Trophoblast cell (in vitro differentiated cells and primary cell): ENCODE measurements at regions not wholly inside any gene's neighbourhood (a gene's known extent, or its start where the extent isn't known, plus 50 kb on each side); places are given as distances from the start of the nearest gene placed in this dataset.

Source experiments
- DNase-seq, 2 donors: peaks; one replicate each; pipeline ENCODE4 v3.0.0-alpha.2; 2016
- H2AFZ ChIP-seq: 2 replicates; pipeline ENCODE4 v1.6.1; 2013; ENCODE audit warnings: low read length, moderate library complexity, mild to moderate bottlenecking; ENCODE audit not compliant: insufficient read depth, poor library complexity
- H2AK5ac ChIP-seq: 2 replicates; pipeline ENCODE4 v1.6.1; 2013; ENCODE audit warnings: mild to moderate bottlenecking, low read length
- H2BK120ac ChIP-seq: 2 replicates; pipeline ENCODE4 v1.6.1; 2013; ENCODE audit warnings: low read length, mild to moderate bottlenecking, moderate library complexity; ENCODE audit not compliant: insufficient read depth, poor library complexity
- H2BK12ac ChIP-seq: 2 replicates; pipeline ENCODE4 v1.6.1; 2013; ENCODE audit warnings: mild to moderate bottlenecking, low read length, moderate library complexity
- H2BK5ac ChIP-seq: 2 replicates; pipeline ENCODE4 v1.6.1; 2013; ENCODE audit warnings: low read length, low read depth, moderate library complexity, mild to moderate bottlenecking; ENCODE audit not compliant: poor library complexity
- H3K14ac ChIP-seq: 2 replicates; pipeline ENCODE4 v1.6.1; 2013; ENCODE audit warnings: mild to moderate bottlenecking, low read length
- H3K18ac ChIP-seq: 2 replicates; pipeline ENCODE4 v1.6.1; 2013; ENCODE audit warnings: mild to moderate bottlenecking, low read length
- H3K23ac ChIP-seq: 2 replicates; pipeline ENCODE4 v1.6.1; 2013; ENCODE audit warnings: low read length
- H3K27ac ChIP-seq: 2 replicates; pipeline ENCODE4 v1.5.1; 2013; ENCODE audit warnings: low read depth, mild to moderate bottlenecking, inconsistent platforms, low read length, moderate library complexity
- H3K27me3 ChIP-seq: 2 replicates; pipeline ENCODE4 v1.6.1; 2013; ENCODE audit warnings: inconsistent platforms, mild to moderate bottlenecking, low read length, moderate library complexity; ENCODE audit not compliant: insufficient read depth
- H3K36me3 ChIP-seq, 2 experiments: 1 replicate in 1 of 2; 2 replicates in 1 of 2; pipeline ENCODE4 v1.6.1; 2013; ENCODE audit warnings: low read length in 2 of 2, mild to moderate bottlenecking in 2 of 2, moderate library complexity in 1 of 2; ENCODE audit not compliant: insufficient read depth in 2 of 2, control insufficient read depth in 1 of 2
- H3K4ac ChIP-seq: 2 replicates; pipeline ENCODE4 v1.6.1; 2013; ENCODE audit warnings: low read depth, mild to moderate bottlenecking, low read length, moderate library complexity
- H3K4me1 ChIP-seq, 2 experiments: 1 replicate in 1 of 2; 2 replicates in 1 of 2; pipeline ENCODE4 v1.6.1; 2013; ENCODE audit warnings: low read length in 2 of 2, mild to moderate bottlenecking in 2 of 2, moderate library complexity in 1 of 2; ENCODE audit not compliant: insufficient read depth in 2 of 2, control insufficient read depth in 1 of 2
- H3K4me2 ChIP-seq: 2 replicates; pipeline ENCODE4 v1.6.1; 2013; ENCODE audit warnings: inconsistent platforms, mild to moderate bottlenecking, low read length, moderate library complexity
- H3K4me3 ChIP-seq: 2 replicates; pipeline ENCODE4 v1.5.1; 2013; ENCODE audit warnings: mild to moderate bottlenecking, low read depth, low read length, inconsistent platforms
- H3K79me1 ChIP-seq: one replicate; pipeline ENCODE4 v1.6.1; 2013; ENCODE audit warnings: low read length
- H3K79me2 ChIP-seq: 2 replicates; pipeline ENCODE4 v1.6.1; 2013; ENCODE audit warnings: low read length, mild to moderate bottlenecking; ENCODE audit not compliant: control insufficient read depth, insufficient read depth, poor library complexity
- H3K9ac ChIP-seq: 2 replicates; pipeline ENCODE4 v1.6.1; 2013; ENCODE audit warnings: mild to moderate bottlenecking, low read length
- H3K9me3 ChIP-seq: 2 replicates; pipeline ENCODE4 v1.6.1; 2013; ENCODE audit warnings: low read depth, mild to moderate bottlenecking, control low read depth, inconsistent platforms, low read length; ENCODE audit not compliant: insufficient read depth
- H4K12ac ChIP-seq: 2 replicates; pipeline ENCODE4 v1.6.1; 2013; ENCODE audit warnings: low read depth, mild to moderate bottlenecking, low read length, moderate library complexity
- H4K8ac ChIP-seq: 2 replicates; pipeline ENCODE4 v1.6.1; 2013; ENCODE audit warnings: low read depth, mild to moderate bottlenecking, low read length, moderate library complexity
- H4K91ac ChIP-seq: one replicate; pipeline ENCODE4 v1.6.1; 2013; ENCODE audit warnings: low read depth, mild to moderate bottlenecking, low read length, moderate library complexity
- WGBS: extraction: QIAGEN DNeasy Blood & Tissue Kit; methylation state at CpG from one replicate; pipeline ENCODE4 v1.1.7; 2013; ENCODE audit warnings: missing lambda C conversion rate; ENCODE audit not compliant: insufficient read length, insufficient coverage; ENCODE audit errors: extremely low coverage; 5-methylcytosine and 5-hydroxymethylcytosine counted together

DNA sequence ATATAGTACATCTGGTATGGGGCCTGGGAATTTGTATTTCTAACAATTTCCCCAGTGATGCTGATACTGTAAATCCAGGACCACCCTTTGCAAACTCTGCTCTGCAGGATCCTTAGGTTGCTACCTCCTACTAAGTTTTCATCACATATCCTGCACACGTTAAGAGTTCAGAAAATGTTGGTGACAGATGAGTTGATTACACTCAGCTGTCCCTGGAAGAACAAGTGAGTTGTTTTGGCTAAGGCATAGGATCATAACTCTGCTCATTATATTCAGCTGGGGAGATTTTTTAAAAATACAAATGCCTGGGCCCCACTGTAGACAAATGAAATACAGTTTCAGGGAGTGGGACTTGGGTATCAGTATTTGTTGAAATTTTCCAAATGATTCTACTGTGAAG lies 274.6 kb upstream of the HABP2 start:
- H3K4ac ChIP-seq, result no peak overlapping the region

DNA sequence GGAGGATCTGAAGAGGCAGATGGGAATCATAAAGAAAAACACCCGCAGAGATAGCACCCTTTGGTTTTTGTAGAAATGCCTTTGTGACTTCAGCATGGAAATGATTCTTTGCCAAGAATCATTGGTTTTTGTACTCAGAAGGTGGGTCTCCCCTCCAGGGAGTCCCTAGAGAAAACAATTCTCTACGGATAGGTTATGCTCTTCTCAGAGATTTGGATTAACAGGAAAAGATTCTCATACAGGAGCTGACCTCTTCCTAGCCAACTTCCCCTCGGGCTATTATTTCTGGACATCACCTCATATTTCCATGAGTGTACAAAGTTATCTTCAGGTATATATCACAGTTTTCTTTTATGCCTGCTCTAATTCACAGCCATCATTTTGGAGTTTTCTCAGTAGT lies 274.2 kb upstream of the HABP2 start:
- Histone ChIP-seq H3K36me3 (no peaks in the 10 kb centered on the region), H4K91ac (no peak overlapping the region), H3K79me1 (peaks cover 2% of the 10 kb centered on the region), H4K8ac (no peak overlapping the region), H3K4me3 (no peak overlapping the region), H3K9ac (no peak overlapping the region), H3K4me1 (peaks cover 2 to 3% of the 10 kb centered on the region in 2 experiments), H2BK5ac (no peak overlapping the region), H3K4me2 (no peak overlapping the region), H2AK5ac (no peak overlapping the region), H2BK12ac (no peak overlapping the region), H3K14ac (no peak overlapping the region), H3K79me2 (no peaks in the 10 kb centered on the region), H3K9me3 (no peaks in the 10 kb centered on the region), H3K27me3 (no peaks in the 10 kb centered on the region), H2AFZ (no peak overlapping the region), H4K12ac (no peak overlapping the region), H3K4ac (no peak overlapping the region), H3K23ac (no peak overlapping the region), H3K27ac (no peak overlapping the region), H2BK120ac (no peak overlapping the region), H3K18ac (no peak overlapping the region)
- no peak for DNase-seq
- WGBS, result no CpG with 5 or more reads among the region's 3 CpGs

More for the DNA sequence above, 274.6 kb upstream of the HABP2 start:
- H2BK5ac ChIP-seq, result no peak overlapping the region
- H4K12ac ChIP-seq, result no peak overlapping the region
- H2AFZ ChIP-seq, result no peak overlapping the region
- H3K4me2 ChIP-seq, result no peak overlapping the region
- DNase-seq, result no peak
- peaks cover 5 to 6% of the 10 kb centered on the region in 2 experiments for H3K4me1 ChIP-seq
- no peak overlapping the region for H2BK12ac ChIP-seq
- H3K27me3 ChIP-seq, result no peaks in the 10 kb centered on the region
- peaks cover 3% of the 10 kb centered on the region for H3K79me1 ChIP-seq
- no peak overlapping the region for H2AK5ac ChIP-seq
- no peak overlapping the region for H3K9ac ChIP-seq
- no CpG with 5 or more reads among the region's 1 CpG for WGBS
- no peak overlapping the region for H4K91ac ChIP-seq
- no peak overlapping the region for H4K8ac ChIP-seq
- H3K9me3 ChIP-seq, result no peaks in the 10 kb centered on the region
- H3K18ac ChIP-seq, result no peak overlapping the region
- no peaks in the 10 kb centered on the region for H3K36me3 ChIP-seq
- no peaks in the 10 kb centered on the region for H3K79me2 ChIP-seq
- H3K4me3 ChIP-seq, result no peak overlapping the region
- H3K14ac ChIP-seq, result no peak overlapping the region
- H3K23ac ChIP-seq, result no peak overlapping the region
- H3K27ac ChIP-seq, result no peak overlapping the region
- H2BK120ac ChIP-seq, result no peak overlapping the region

DNA sequence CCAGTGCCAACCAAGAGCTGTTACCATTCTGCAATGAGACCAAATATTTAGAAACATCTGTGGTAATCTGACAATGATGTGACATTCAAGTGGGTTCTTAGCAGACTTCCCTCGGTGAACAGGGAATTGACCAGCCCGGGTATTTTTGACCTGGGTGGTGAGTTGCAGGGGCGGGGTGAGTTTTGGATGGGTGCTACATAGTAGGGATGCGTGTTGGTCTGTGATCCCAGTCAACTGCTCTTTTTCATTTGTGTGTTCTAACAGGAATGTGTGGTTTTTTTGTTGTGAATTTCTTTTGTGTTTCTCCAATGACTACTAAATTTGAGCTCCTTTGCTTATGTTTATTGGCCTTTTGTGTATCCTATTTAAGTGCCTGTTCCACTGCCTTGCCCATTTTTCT lies 273.6 kb upstream of the HABP2 start:
- Histone ChIP-seq H3K23ac (no peak overlapping the region), H3K79me2 (no peaks in the 10 kb centered on the region), H3K9me3 (no peaks in the 10 kb centered on the region), H3K4me2 (no peak overlapping the region), H4K91ac (no peak overlapping the region), H3K27ac (no peak overlapping the region), H2BK12ac (no peak overlapping the region), H3K14ac (no peak overlapping the region), H3K9ac (no peak overlapping the region), H2AFZ (no peak overlapping the region), H3K27me3 (no peaks in the 10 kb centered on the region), H3K18ac (no peak overlapping the region), H2BK120ac (no peak overlapping the region), H3K4me3 (no peak overlapping the region), H3K4me1 (no peaks in the 10 kb centered on the region), H2AK5ac (no peak overlapping the region), H3K36me3 (no peaks in the 10 kb centered on the region), H4K8ac (no peak overlapping the region), H3K79me1 (no peaks in the 10 kb centered on the region), H2BK5ac (no peak overlapping the region), H4K12ac (no peak overlapping the region), H3K4ac (no peak overlapping the region)
- WGBS, result no CpG with 5 or more reads among the region's 4 CpGs
- DNase-seq, result no peak

DNA sequence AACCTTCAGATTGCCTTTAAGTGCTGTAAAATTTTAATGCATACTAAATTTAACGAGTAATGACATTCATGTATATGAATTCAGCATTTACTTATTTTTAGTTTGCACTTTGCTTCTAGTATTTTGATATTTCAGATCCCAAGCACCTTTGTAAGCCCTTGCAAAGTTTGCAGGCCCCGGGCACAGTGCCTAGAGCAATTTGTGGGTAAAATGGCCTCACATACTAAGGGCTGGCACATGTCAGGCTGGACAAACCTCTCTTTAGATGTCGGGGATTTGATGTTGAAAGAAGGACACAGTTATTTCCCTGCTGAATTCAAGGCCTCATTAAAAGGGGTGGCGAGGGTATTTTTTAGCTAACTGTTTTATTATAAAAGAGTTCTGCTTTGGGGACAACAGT lies 270.3 kb upstream of the HABP2 start:
- Histone ChIP-seq H3K27me3 (no peaks in the 10 kb centered on the region), H3K27ac (no peak overlapping the region), H3K14ac (no peak overlapping the region), H3K9me3 (peaks cover 2% of the 10 kb centered on the region), H2BK12ac (no peak overlapping the region), H3K4me2 (no peak overlapping the region), H3K79me2 (no peaks in the 10 kb centered on the region), H3K79me1 (no peaks in the 10 kb centered on the region), H2AK5ac (no peak overlapping the region), H3K9ac (no peak overlapping the region), H3K4me3 (no peak overlapping the region), H3K36me3 (no peaks in the 10 kb centered on the region), H3K23ac (no peak overlapping the region), H3K4ac (no peak overlapping the region), H3K4me1 (no peaks in the 10 kb centered on the region), H4K8ac (no peak overlapping the region), H2BK120ac (no peak overlapping the region), H2BK5ac (no peak overlapping the region), H2AFZ (no peak overlapping the region), H3K18ac (no peak overlapping the region), H4K91ac (no peak overlapping the region), H4K12ac (no peak overlapping the region)
- no CpG with 5 or more reads among the region's 4 CpGs for WGBS
- DNase-seq, result no peak
